LoVo (cell line): ENCODE measurements at regions not wholly inside any gene's neighbourhood (a gene's known extent, or its start where the extent isn't known, plus 50 kb on each side); places are given as distances from the start of the nearest gene placed in this dataset.

Experiments used
- DNase-seq: peaks from one replicate; pipeline ENCODE4 v3.0.0-alpha.2; 2016; ENCODE audit warnings: low spot score

- no peak for DNase-seq
Measured at GRCh38 chr12:3336606-3337311, 154.2 kb upstream of the PRMT8 start.

- no peak for DNase-seq
Measured at GRCh38 chr12:3337944-3338343, 153.1 kb upstream of the PRMT8 start.

- no peak for DNase-seq
Measured at GRCh38 chr12:3339221-3339620, 151.8 kb upstream of the PRMT8 start.

DNA sequence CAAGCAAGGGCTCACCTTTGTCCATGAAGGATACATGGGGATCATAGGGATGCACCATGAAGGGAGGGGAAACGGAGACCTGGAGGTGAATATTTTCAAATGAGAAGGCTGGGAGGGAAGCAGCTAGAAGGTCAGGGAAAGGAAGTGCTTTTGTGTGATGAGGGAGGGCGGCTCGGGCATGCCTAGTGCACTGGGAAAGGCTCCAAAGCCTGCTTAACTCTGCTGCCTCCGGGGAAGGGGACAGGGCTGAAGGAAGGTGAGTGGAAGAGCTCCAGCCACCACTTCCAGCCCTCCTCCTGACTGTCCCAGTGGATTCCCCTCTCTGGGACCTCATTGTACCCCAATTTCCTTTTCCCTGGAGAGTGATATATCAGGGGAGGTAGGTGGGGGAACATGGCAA is 149.4 kb upstream of the PRMT8 start:
- DNase-seq = no peak

GRCh38 chr12:3342051-3342450 is 149.0 kb upstream of the PRMT8 start:
- DNase-seq = peak; percentile 11

DNA sequence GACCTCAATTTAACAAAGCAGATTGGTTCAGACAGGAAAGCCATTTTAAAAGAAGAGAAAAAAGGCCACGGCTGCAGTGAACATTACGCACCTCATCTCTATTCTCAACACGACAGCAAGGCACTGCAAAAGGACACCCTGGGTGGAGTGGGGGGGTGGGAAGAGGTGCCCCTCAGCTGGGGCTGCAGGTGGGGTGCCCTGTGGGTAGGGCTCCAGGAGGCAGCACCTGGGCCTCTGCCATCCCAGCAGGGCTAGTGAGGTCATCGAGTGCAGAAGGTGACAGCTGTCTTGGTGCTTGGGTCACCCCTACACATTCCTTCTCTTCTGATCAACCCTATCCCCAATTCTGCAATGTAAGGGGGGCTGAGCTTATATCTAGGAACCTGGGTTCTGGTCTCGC is 142.9 kb upstream of the PRMT8 start:
- DNase-seq = no peak

DNA sequence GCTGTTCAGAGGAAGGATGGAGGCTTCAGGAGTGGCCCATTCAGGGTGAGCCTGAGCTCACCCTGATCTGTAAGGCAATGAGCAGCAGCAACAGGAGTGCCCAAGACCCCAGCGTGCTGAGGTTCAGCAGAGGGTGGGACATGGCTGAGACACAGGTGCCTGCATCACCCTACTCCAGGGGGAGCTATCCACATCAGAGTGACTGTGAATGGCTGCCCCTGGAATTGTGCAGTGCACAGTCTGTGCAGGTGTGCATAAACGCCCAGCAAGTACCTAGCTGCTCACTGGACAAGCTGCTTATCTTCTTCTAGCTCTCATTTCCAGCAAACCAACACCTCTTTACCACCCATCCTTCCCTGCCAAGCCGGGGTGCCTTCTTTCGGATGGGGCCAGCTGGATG is 140.6 kb upstream of the PRMT8 start:
- DNase-seq = no peak

GRCh38 chr12:3351731-3352130 is 139.3 kb upstream of the PRMT8 start:
- no peak for DNase-seq

GRCh38 chr12:3352230-3352629 is 138.8 kb upstream of the PRMT8 start:
- DNase-seq = no peak

GRCh38 chr12:3353621-3354020 is 137.4 kb upstream of the PRMT8 start:
- DNase-seq = no peak

DNA sequence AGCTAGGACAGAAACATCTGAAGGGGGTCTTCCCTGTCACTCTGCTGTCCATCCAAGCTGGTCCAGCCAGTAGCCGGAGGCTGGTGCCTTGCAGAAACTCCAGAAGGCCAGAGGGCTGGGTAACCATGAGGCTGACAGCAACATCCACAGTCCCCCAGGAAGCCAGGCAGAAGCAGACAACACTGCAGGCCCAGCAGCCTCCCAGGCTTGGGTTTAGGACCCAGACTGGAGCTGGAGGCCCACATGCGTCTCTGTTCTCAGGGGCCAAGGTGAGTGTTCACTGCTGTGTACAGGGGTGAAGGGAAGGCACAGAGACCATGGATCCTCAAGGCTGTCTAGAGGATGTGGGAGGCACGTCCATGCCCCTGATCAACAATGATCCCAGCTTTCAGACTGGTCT is 136.4 kb upstream of the PRMT8 start:
- no peak for DNase-seq

- DNase-seq = no peak
Measured at GRCh38 chr12:3355378-3355900, 135.6 kb upstream of the PRMT8 start.

DNA sequence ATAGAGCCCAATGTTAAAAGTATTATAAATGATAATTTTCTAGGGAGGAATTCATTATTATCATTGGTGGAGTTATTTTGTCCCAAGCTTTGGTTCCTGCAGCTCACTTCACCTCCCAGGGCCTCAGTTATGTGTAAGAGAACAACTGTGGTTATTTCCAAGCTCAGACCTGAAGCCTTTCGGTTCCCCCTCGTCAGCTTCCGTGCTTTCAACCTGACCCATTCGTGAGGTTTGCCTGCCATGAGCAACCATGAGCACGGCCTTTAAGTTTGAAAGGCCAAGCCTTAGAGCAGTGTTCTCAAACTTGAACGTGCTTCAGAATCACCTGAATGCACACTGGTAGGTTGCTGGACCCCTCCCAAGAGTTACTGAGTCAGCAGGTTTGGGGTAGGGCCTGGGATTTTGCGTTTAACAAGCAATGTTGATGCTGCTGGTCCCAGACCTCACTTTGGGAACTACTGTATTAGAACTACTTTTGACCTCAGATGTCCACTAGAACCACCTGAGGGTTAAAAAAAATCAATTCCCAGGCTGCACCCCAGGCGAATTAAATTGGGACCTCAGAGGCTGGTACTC is 133.0 kb upstream of the PRMT8 start:
- no peak for DNase-seq

GRCh38 chr12:3359478-3359877 is 131.5 kb upstream of the PRMT8 start:
- no peak for DNase-seq

- no peak for DNase-seq
Measured at GRCh38 chr12:3361146-3361545, 129.9 kb upstream of the PRMT8 start.

GRCh38 chr12:3362737-3363136 is 128.3 kb upstream of the PRMT8 start:
- DNase-seq = no peak

DNA sequence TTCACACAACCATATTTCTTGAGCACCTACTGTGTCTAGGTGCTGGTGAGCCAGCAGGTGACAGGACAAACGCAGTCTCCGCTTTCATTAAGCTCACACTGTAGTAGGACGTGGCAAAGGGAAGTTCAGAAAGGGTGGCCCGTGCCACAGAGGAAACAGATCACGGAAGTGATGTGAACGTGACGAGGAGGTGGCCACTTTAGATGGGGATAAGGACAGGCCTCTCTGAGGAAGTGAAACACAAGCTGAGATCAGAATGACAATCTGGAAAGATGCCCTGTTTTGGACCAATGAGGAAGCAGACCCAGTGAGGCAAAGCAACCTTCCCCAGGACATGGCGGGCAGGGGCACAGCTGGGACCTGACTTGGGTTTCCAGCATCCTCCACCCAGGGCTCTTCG is 127.4 kb upstream of the PRMT8 start:
- DNase-seq = no peak

DNA sequence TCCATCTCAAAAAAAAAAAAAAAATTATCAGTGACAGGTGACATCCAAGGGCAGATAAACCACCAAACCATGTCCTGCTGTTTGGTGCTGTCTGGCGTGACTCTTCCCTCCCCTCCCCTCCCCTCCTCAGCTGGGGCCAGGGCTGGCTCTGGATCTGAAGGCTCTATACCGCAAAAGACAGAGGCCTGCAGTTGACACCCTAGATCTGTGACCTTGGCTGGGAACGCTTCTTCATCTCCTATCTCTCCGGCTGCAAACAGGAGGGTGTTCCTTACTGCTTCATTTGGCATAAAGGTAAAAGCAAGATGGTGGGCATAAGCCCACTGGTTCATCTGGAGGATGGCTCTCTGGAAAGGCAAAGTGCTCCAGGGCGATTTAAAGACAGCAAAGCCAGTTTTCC is 126.8 kb upstream of the PRMT8 start:
- no peak for DNase-seq

- DNase-seq = no peak
Measured at GRCh38 chr12:3364661-3365462, 126.1 kb upstream of the PRMT8 start.

DNA sequence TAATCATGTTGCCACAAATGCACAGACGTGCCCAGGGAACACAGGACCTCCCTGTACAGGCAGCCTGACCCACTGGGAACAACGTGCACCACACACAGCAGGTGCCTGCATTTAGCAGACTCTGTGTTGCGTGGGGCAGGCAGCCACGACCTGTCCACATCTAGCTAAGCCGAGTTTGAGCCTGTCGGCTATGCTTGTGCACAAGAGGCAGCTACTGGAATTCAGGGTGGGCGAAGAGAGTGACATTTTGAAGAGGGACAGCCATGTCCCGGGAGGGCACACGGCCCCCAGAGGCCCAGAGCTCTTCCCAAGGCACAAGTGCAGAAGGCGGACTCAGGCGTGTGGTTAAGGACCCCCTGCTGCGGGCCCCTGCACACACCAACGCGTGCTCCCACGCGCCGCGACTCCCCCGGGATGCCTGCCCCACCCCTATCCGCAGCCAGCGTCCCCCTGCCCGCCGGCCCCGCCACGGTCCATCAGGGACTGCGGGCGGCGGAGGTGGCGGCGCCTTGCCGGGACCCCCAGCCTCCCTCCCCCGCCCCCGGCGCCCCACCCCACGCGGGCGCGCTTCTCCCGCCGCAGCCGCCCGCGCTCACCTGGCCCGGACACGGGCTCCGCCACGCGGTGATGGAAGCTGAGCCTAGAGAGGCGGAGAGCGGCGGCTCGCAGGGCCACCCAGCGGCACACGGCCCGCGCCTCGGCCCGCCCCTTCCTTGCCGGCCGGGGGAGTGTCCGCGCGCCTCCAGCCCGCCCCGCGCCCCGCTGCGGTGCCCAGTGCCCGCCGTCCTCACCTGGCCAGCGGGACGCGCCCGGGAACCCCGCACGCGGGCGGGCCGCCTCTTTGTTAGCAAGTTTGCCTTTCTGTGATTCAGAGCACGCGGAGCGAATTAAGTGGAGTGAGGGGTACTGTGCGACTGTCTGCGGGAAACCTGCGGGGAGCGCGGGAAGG is 125.3 kb upstream of the PRMT8 start:
- peak; percentile 40 for DNase-seq

DNA sequence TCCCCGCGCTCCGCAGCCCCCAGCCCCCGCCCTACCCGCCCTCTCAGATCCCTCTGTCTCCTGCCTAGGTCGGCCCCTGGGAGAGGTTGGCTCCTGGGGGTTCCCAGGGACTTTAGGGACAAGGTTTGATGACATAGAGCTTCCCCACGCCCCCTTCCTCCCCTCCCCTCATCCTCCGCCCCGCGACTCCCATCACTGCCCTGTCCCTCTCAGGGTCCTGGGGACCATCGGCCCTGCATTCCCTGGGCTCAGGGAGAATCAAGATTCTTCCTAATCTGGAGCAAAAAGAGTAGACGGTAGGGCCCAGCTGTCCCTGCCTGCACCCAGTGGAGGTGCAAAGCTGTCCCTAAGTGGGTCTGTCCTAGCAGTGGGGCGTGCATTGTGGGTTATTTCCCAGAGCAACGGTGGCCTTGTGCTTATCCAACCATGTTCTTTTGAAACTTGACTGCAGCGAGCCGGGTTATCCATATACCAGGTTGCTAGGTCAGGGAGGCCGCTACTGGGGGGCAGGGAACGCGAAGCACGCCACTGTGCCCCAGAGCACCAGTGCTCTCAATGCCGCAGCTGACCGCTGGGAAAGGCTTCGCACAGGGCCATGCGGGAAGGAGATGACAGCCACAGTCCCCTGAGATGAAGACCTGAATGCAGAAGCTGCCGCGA is 124.4 kb upstream of the PRMT8 start:
- no peak for DNase-seq
